BLaER1 treated with 17β-estradiol and CSF1 and Interleukin-3, amounts not matched to agents 10 nM and 100 nM (cell line): ENCODE measurements at regions not wholly inside any gene's neighbourhood (a gene's known extent, or its start where the extent isn't known, plus 50 kb on each side); places are given as distances from the start of the nearest gene placed in this dataset.
A peak's percentile ranks its signal among the peaks of the same experiment; 100 is the strongest.

ENCODE experiments used
- H3K27ac ChIP-seq, 11 experiments: shearing (Covaris generic); formaldehyde crosslinking; 2 replicates each; pipeline ENCODE4 v1.8.1; 2022
- H3K27me3 ChIP-seq, 11 experiments: shearing (Covaris generic); formaldehyde crosslinking; 2 replicates each; pipeline ENCODE4 v1.8.1; 2022
- H3K36me3 ChIP-seq, 11 experiments: shearing (Covaris generic); formaldehyde crosslinking; 2 replicates each; pipeline ENCODE4 v1.8.1; 2022
- H3K4me1 ChIP-seq, 10 experiments: shearing (Covaris generic); formaldehyde crosslinking; 2 replicates each; pipeline ENCODE4 v1.8.1; 2022
- H3K4me2 ChIP-seq, 11 experiments: shearing (Covaris generic); formaldehyde crosslinking; 2 replicates each; pipeline ENCODE4 v1.8.1; 2022
- H3K4me3 ChIP-seq, 10 experiments: shearing (Covaris generic); formaldehyde crosslinking; 2 replicates each; pipeline ENCODE4 v1.8.1; 2022
- H3K9ac ChIP-seq, 11 experiments: shearing (Covaris generic); formaldehyde crosslinking; 2 replicates each; pipeline ENCODE4 v1.8.1; 2022
- H3K9me3 ChIP-seq, 11 experiments: shearing (Covaris generic); formaldehyde crosslinking; replicated peaks in 1 of 11; 2 replicates each; pipeline ENCODE4 v1.8.1; 2022
- H4K20me1 ChIP-seq, 11 experiments: shearing (Covaris generic); formaldehyde crosslinking; 2 replicates each; pipeline ENCODE4 v1.8.1; 2022
- Cebpa-rat ChIP-seq, 11 experiments: shearing (Covaris generic); IDR thresholded peaks; 2 replicates each; pipeline ENCODE4 v1.8.1; 2022

GRCh38 chr2:6683516-6683915 is 182.2 kb downstream of the CMPK2 start:
- H3K4me2 ChIP-seq: peak overlapping the region in 2 of 11 experiments; percentile 11 to 28; a peak in 2 of 22 replicates
- no peaks in the 10 kb centered on the region for H3K36me3 ChIP-seq
- no peaks in the 10 kb centered on the region for H4K20me1 ChIP-seq
- peaks cover 11 to 23% (median 18%) of the 10 kb centered on the region in 11 experiments; a peak in 19 of 22 replicates for H3K9me3 ChIP-seq
- H3K27me3 ChIP-seq: no peaks in the 10 kb centered on the region
- no peak overlapping the region for H3K9ac ChIP-seq
- H3K4me3 ChIP-seq: no peak overlapping the region
- TF ChIP-seq Cebpa-rat (IDR thresholded peaks at IDR 0.05): no peak
- peaks cover 0 to 5% (median 0%) of the 10 kb centered on the region in 10 experiments; a peak in 2 of 20 replicates for H3K4me1 ChIP-seq
- H3K27ac ChIP-seq: no peak overlapping the region

- no peak overlapping the region for H3K9ac ChIP-seq
- H4K20me1 ChIP-seq: no peaks in the 10 kb centered on the region
- no peak for TF ChIP-seq Cebpa-rat (IDR thresholded peaks at IDR 0.05)
- no peaks in the 10 kb centered on the region for H3K27me3 ChIP-seq
- H3K36me3 ChIP-seq: no peaks in the 10 kb centered on the region
- no peak overlapping the region for H3K27ac ChIP-seq
- peaks cover 0 to 5% (median 0%) of the 10 kb centered on the region in 10 experiments; a peak in 2 of 20 replicates for H3K4me1 ChIP-seq
- H3K4me3 ChIP-seq: no peak overlapping the region
- H3K4me2 ChIP-seq: no peak overlapping the region
- peaks cover 11 to 23% (median 18%) of the 10 kb centered on the region in 11 experiments; a peak in 19 of 22 replicates for H3K9me3 ChIP-seq
These were observed 180.3 kb downstream of the CMPK2 start for GRCh38 chr2:6685447-6685846.

GRCh38 chr2:6692056-6692455 is 173.7 kb downstream of the CMPK2 start:
- Histone ChIP-seq H3K4me2 (no peak overlapping the region), H3K36me3 (no peaks in the 10 kb centered on the region), H3K4me3 (no peak overlapping the region), H3K9me3 (peaks cover 2 to 7% (median 4%) of the 10 kb centered on the region in 11 experiments; a peak in 19 of 22 replicates), H3K27me3 (no peaks in the 10 kb centered on the region), H3K9ac (no peak overlapping the region), H4K20me1 (no peaks in the 10 kb centered on the region), H3K4me1 (no peaks in the 10 kb centered on the region), H3K27ac (no peak overlapping the region)
- TF ChIP-seq Cebpa-rat (IDR thresholded peaks at IDR 0.05): no peak

GRCh38 chr2:6692819-6693218 is 172.9 kb downstream of the CMPK2 start:
- Histone ChIP-seq H3K4me2 (no peak overlapping the region), H3K4me3 (no peak overlapping the region), H3K27me3 (no peaks in the 10 kb centered on the region), H3K27ac (no peak overlapping the region), H3K9ac (no peak overlapping the region), H3K9me3 (no peaks in the 10 kb centered on the region), H4K20me1 (no peaks in the 10 kb centered on the region), H3K36me3 (no peaks in the 10 kb centered on the region), H3K4me1 (no peaks in the 10 kb centered on the region)
- no peak for TF ChIP-seq Cebpa-rat (IDR thresholded peaks at IDR 0.05)

GRCh38 chr2:6694555-6694954 is 171.2 kb downstream of the CMPK2 start:
- no peaks in the 10 kb centered on the region for H3K4me1 ChIP-seq
- H3K4me3 ChIP-seq: no peak overlapping the region
- TF ChIP-seq Cebpa-rat (IDR thresholded peaks at IDR 0.05): no peak
- H3K27ac ChIP-seq: no peak overlapping the region
- H3K36me3 ChIP-seq: no peaks in the 10 kb centered on the region
- H3K4me2 ChIP-seq: no peak overlapping the region
- no peak overlapping the region for H3K9ac ChIP-seq
- no peaks in the 10 kb centered on the region for H3K27me3 ChIP-seq
- no peaks in the 10 kb centered on the region for H4K20me1 ChIP-seq
- H3K9me3 ChIP-seq: no peaks in the 10 kb centered on the region

GRCh38 chr2:6700335-6700734 is 165.4 kb downstream of the CMPK2 start:
- Histone ChIP-seq H3K27me3 (no peaks in the 10 kb centered on the region), H3K9me3 (peaks cover 4 to 20% (median 13%) of the 10 kb centered on the region in 11 experiments; a peak in 18 of 22 replicates), H3K4me1 (no peaks in the 10 kb centered on the region), H3K9ac (no peak overlapping the region), H3K4me2 (no peak overlapping the region), H3K27ac (no peak overlapping the region), H4K20me1 (no peaks in the 10 kb centered on the region), H3K36me3 (no peaks in the 10 kb centered on the region), H3K4me3 (no peak overlapping the region)
- TF ChIP-seq Cebpa-rat (IDR thresholded peaks at IDR 0.05): no peak

- no peak for TF ChIP-seq Cebpa-rat (IDR thresholded peaks at IDR 0.05)
- Histone ChIP-seq H3K9ac (no peak overlapping the region), H3K36me3 (no peaks in the 10 kb centered on the region), H3K4me1 (no peaks in the 10 kb centered on the region), H3K27me3 (no peaks in the 10 kb centered on the region), H3K4me3 (no peak overlapping the region), H3K27ac (no peak overlapping the region), H3K9me3 (peaks cover 4 to 20% (median 13%) of the 10 kb centered on the region in 11 experiments; a peak in 18 of 22 replicates), H3K4me2 (no peak overlapping the region), H4K20me1 (no peaks in the 10 kb centered on the region)
These were observed 161.6 kb downstream of the CMPK2 start for GRCh38 chr2:6704077-6704476.

- no peak overlapping the region for H3K4me3 ChIP-seq
- no peaks in the 10 kb centered on the region for H3K4me1 ChIP-seq
- H4K20me1 ChIP-seq: no peaks in the 10 kb centered on the region; a peak in 1 of 22 replicates
- no peaks in the 10 kb centered on the region for H3K9me3 ChIP-seq
- no peaks in the 10 kb centered on the region for H3K27me3 ChIP-seq
- no peak overlapping the region for H3K4me2 ChIP-seq
- H3K36me3 ChIP-seq: no peaks in the 10 kb centered on the region
- H3K9ac ChIP-seq: no peak overlapping the region
- H3K27ac ChIP-seq: no peak overlapping the region
- TF ChIP-seq Cebpa-rat (IDR thresholded peaks at IDR 0.05): no peak
These were observed 144.3 kb downstream of the CMPK2 start for GRCh38 chr2:6721395-6721794.

- Histone ChIP-seq H3K27ac (no peak overlapping the region), H3K4me1 (no peaks in the 10 kb centered on the region), H4K20me1 (no peaks in the 10 kb centered on the region; a peak in 1 of 22 replicates), H3K9me3 (no peaks in the 10 kb centered on the region), H3K4me2 (no peak overlapping the region), H3K9ac (no peak overlapping the region), H3K4me3 (no peak overlapping the region), H3K36me3 (no peaks in the 10 kb centered on the region), H3K27me3 (no peaks in the 10 kb centered on the region)
- no peak for TF ChIP-seq Cebpa-rat (IDR thresholded peaks at IDR 0.05)
These were observed 143.1 kb downstream of the CMPK2 start for GRCh38 chr2:6722574-6722973.

- Histone ChIP-seq H3K27me3 (no peaks in the 10 kb centered on the region), H3K9me3 (no peaks in the 10 kb centered on the region), H3K4me1 (no peaks in the 10 kb centered on the region), H3K9ac (no peak overlapping the region), H3K4me3 (no peak overlapping the region), H3K36me3 (no peaks in the 10 kb centered on the region), H3K4me2 (no peak overlapping the region), H3K27ac (no peak overlapping the region), H4K20me1 (no peaks in the 10 kb centered on the region; a peak in 1 of 22 replicates)
- TF ChIP-seq Cebpa-rat (IDR thresholded peaks at IDR 0.05): no peak
These were observed 141.7 kb downstream of the CMPK2 start for GRCh38 chr2:6723865-6724604.
